ENCODE measurements at regions not wholly inside any gene's neighbourhood (a gene's known extent, or its start where the extent isn't known, plus 50 kb on each side); places are given as distances from the start of the nearest gene placed in this dataset.

GRCh38 chr18:55912071-55912470, 324.1 kb upstream of the TCF4 start:
- TF ChIP-seq TAF1 (IDR thresholded peaks at IDR 0.05; ENCODE audit: borderline replicate concordance, insufficient read depth, low read length) (no peak), REST (IDR thresholded peaks at IDR 0.05; ENCODE audit: insufficient read depth in 1 of 2, low read depth in 2 of 2, low read length in 2 of 2) (no peak), POLR2AphosphoS5 (IDR thresholded peaks at IDR 0.05; ENCODE audit: low read depth, low read length) (no peak), SIN3A (IDR thresholded peaks at IDR 0.05; ENCODE audit: borderline replicate concordance, insufficient read depth, low read length) (no peak), FOXP2 (optimal IDR thresholded peaks at IDR 0.05; ENCODE audit: borderline replicate concordance, extremely low read depth, extremely low read length, insufficient read depth) (no peak)

Measured in PFSK-1 (cell line).